Fibroblast of the conjunctiva (primary cell): ENCODE measurements at regions not wholly inside any gene's neighbourhood (a gene's known extent, or its start where the extent isn't known, plus 50 kb on each side); places are given as distances from the start of the nearest gene placed in this dataset.
"Not testable (repeated sequence)": the region's sequence is repeated elsewhere in the genome, so short reads cannot be mapped to it uniquely, and the experiment has no call there.

ENCODE experiments used
- DNase-seq: peaks from one replicate; pipeline ENCODE4 v3.0.0-alpha.2; 2010; ENCODE audit warnings: low read depth

DNA sequence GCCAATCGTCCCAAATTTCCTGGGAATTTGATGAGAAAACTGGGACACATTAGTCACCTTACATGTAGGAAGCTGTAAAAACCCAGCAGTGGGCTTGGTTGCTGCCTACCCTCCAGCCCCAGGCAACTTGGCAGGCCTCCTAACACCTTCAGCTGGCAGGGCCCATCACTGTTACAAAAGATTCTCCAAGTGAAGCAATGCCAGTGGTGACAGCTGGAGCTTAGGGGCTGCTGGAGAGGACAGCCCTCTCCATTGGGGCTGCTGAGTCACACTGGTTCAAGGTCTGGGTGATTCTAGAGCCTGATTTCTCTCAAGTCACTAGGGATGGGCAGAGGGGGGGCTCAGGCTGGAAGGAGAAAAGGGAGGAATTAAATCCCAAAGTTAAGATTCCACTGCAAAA is 180.6 kb downstream of the COPRS start:
- no peak for DNase-seq

DNA sequence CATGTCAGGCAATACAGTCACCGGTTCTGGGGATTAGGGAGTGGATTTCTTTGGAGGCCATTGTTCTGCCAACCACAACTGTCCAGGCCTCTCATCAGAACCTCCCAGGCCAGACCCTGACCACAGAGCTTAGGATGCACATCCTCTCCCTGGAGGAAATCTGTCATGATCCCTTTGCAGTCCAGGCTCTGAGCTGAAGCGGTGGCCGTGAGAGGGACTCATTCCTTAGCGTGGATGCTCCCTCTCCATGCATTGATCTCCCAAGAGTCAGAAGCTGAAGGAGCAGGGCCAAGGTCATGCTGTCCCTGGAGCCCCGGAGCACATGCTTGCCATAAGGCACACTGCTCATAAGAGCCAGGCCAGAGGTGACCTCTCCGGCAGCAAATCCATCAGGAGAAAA is 181.4 kb downstream of the COPRS start:
- DNase-seq: no peak

DNA sequence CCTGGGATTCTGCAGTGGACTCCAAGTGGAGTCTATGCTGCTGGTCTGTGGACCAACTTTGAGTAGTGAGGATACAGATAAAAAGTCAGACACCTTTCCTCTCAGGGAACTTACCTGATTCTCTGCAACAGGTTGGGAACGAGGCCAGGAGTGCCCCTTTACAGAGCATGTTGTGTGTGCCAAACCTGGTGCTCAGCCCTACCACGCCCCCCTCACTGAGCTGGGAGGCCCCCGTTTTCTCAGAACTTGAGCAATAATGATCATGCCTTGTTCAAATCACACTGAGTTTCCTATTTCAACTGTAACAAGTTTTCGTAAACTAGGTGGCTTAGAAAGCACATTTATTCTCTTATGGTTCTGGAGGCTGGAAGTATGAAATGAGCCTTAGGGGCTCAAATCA is 182.0 kb downstream of the COPRS start:
- DNase-seq: no peak

DNA sequence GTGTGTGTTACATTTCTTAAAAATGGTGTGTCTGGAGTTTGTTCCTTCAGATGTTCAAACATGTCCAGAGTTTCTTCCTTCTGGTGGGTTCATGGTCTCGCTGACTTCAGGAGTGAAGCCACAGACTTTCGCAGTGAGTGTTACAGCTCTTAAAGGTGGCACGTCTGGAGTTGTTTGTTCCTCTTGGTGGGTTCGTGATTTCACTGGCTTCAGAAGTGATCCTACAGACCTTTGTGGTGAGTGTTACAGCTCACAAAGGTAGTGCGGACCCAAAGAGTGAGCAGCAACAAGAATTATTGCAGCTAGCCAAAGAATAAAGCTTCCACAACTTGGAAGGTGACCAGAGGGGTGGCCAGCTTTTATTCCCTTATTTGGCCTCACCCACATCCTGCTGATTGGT is 183.7 kb downstream of the COPRS start:
- DNase-seq: not testable (repeated sequence)

DNA sequence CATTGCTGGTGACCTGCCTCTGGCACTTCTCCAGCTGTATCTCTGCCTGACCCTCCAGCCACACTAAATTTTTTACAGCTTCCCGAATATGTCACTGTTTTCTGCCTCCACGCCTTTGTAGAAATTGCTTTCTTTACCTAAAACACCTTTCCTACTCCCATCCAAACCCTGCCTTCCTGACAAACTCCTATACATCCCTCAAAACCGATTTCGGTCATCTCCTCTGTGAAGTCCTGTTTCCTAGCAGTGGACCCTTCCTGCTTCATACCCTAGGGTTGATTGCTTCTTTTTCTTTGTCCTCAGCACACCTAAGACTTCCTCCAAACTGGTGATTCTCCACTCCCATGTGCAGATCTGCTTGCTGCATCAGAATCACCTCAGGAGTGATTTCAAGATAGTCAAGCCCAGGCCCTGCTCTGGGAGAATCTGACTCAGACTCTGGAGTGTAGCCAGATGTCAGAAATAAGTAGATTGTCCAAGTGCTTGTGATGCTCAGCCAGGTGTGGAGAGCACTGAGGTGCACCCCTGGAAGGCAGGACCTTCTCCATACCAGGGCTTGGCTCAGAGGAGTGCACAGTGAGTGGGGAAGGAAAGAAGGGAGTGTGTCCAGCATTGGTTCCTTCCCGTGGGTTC is 184.2 kb downstream of the COPRS start:
- DNase-seq: no peak

DNA sequence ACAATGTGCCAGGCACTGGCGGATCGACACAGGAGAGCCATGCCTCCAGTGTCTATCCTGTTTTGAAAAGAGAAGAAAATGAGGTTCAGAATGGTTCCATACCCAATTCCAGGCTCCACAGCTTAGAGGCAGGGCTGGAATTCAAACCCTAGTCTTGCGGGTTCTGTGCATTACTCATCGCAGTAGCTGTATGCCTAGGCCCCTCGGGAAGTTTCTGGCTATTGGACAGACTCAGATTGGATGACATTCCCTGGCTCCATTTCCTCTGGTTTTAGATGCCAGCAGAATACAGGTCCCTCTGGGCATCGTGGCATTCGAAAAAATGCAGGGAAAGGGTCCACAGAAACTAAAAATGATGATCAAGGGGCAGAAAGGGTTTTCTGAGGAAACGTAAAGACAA is 184.7 kb downstream of the COPRS start:
- DNase-seq: peak; percentile 61

DNA sequence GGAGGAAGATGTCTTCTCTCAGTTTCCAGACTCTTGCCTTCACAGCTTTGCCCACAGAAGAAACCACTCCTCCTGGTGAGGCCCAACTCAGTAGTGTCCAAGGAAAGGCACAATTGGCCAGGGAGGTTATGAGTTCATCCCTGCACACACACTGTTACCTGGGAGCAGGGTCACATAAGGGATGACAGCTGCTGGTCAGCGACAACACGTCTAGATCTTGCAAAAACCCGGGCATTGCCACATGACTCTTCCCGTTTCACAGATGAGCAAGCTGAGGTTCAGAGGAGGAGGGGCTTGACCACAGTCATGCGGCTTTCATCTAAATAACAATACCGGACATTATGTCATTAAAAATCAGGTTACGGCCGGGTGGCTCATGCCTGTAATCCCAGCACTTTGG is 186.0 kb downstream of the COPRS start:
- no peak for DNase-seq

DNA sequence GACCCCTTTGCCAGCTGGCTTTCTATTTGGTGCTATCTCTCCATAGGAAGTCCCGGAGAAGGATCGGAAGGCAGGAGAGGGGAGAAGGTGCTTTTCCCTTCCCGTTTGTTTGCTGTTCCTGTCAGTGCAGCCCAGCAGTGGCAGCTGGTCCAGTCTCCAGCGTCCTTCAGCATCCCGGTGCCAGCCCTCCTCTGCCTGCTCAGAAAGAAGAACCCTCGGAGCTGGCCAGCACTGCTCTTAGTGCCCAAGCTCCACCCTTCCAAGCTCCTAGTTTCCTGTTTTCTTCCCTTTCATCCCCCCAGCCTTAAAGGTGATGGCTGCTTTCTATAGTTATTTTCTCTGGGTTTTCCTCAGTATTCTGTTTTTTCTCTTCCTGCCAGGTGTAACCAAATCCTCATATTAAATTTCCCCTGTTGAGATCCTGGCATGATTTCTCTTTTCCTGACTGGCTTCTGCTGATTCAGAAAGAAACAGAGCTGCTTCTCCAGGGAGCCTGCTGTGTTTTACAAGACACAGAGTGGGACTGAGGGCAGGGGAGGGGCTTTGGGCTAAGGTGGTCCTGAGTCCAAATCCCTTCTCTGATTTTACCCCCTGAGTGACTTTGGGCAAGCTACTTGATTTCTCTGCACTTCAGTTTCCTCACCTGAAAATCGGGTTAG is 186.8 kb downstream of the COPRS start:
- no peak for DNase-seq

DNA sequence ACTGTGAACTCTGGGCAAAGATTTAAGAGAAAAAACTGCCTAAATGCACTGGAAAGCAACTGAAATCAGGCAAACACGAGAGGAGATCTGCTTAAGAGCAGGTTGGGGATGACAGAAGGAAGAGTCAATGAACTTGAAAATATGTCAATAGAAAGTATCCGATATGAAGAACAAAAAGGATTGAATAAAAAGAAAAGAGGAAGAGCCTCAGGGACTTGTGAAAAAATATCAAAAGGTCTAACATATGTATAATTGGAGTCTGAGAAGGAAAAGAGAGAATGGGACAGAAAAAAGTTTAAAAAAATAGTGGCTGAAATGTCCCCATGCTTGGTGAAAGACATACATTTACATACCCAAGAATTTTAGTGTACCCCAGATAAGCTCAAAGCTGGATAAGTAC is 195.5 kb downstream of the COPRS start:
- no peak for DNase-seq

DNA sequence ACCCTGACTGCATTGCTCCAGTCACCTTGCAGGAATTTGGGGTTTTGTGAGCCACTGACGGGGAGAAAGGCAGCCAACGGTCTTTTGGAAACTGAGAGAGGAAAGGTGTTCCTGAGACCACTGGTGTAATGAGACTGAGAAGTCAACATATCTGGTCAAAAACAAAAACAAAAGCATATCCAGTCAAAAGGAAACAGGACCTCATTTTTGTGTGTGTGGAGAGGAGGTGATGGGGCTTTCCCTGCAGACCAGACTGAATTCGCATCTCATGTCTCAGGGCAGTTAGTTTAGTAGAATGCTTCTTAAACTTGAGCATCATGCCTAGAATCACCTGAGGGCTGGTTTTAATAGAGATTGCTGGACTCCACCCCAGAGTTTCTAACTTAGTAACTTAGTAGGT is 198.4 kb downstream of the COPRS start:
- no peak for DNase-seq

DNA sequence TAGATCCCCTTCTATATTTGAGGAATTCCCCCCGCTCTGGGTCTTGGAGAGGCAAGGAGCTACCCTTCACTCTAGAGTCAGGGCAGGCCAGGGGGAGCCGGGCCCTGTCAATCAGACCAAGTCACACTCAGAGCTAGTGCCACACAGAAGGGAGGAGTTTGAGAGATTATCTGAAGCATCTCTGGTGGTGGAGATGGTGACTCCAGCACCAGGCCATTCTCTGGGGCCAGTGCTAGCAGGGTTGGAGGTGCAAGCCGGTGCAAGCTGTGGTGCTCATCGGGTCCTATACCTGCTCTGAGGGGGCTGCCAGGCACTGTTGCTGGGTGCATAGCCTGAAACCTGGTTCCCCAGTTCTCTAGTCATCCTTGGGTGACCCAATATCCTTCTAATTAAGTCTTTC is 201.2 kb downstream of the COPRS start:
- DNase-seq: no peak

DNA sequence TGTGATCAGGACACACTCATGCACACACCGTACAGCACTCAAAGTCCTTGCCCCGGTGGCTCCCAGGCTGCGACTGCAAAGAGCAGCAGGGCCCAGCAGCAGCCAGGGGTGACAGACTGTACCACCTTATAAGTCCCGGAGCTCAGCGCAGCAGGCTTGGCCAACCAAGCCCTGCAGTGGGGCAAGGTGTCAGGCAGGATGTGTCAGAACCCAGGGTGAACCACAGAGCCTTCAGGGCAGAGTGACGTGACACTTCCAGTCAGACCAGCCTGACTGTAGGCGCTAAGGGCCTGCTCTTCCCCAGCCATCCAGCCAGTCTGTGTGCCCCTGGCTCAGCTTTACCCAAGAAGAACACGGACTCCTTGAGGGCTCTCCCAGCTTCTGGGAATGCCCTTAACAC is 204.1 kb downstream of the COPRS start:
- DNase-seq: no peak

DNA sequence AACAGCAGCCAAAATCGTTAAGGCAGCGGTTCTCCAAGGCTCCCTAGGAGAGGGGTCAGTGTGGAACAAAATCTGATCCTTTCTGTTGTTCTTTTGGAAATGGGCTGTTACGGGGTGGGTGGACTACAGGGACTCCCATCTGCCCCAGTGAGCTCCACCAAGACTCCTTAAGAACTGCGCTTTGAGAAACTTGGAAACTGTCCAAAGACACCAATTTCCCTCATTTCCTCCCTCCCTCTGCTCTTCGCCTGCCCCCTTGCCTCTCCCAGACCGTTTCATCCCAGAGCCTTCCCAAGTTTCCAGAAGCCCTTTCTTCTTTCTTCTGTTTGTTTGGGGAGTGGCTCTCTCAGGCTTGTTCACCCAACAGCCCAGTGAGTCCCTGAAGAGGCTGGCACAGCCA is 205.4 kb downstream of the COPRS start:
- no peak for DNase-seq

DNA sequence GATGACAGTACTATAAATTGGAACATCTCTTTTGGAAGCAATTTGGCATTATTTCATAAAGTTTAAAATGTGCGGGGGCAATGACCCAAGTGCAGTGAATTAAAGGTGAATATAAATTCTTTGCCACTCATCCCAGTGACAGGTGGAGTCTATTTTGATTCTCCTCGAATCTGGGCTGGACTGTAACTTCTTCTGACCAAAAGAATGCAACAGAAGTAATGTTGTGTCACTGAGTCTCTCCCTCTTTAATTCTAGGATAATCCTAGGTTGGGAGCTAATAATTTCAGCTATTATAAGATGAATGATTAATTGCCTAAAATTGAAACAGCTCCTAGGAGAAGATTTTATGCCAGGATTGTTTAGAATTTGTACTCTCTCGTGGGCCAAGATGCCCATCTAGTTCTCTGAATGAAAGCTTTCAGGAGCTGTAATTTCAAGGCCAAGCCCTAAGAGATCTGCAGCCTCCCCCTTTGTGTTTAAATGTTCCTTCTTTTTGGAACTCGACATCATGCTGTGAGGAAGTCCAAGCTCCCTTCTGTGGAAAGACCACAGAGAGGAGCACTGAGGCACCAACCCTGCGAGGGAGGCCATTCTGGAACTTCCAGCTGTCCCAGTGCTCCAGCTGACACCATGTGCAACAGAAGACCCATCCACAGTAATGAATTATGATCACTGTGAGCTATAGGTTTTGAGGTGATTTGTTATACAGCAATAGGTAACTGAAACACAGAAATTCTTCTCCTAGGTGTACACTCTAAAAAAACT is 208.1 kb downstream of the COPRS start:
- DNase-seq: no peak

DNA sequence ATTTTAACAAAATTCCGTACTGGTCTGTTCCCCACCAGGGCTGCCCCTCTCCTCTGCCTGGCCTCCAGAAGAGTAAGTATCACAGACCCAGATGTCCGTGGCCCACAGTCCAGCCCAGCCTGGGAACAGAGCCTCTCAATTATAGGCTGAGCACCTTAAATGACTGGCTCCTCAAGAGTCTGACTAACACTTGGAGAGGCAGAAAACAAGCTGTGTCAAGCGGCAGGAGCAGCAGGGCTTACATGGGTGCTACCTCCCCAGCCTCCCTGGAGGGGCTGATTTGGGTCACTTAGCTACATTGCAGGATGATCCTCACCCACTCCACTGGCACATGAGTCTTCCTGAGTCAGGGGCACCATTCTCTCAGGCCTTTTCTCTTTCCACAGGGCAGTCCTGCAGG is 209.7 kb downstream of the COPRS start:
- no peak for DNase-seq

DNA sequence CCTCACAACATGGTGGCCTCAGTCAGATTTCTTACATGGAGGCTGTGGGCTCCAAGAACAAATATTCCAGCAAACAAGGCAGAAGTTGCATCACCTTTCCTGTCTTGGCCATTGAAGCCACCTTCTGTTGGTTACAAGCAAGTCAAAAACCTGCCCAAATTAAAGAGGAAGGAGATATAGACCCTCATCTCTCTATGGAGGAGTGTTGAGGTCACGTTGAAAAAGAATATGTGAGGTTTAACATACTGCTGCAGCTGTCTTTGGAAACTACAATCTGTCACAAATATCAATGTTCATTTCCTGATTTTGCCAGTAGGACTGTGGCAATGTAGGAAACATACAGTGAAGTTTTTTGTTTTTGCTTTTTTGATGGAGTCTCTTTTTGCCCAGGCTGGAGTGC is 211.4 kb downstream of the COPRS start:
- no peak for DNase-seq

DNA sequence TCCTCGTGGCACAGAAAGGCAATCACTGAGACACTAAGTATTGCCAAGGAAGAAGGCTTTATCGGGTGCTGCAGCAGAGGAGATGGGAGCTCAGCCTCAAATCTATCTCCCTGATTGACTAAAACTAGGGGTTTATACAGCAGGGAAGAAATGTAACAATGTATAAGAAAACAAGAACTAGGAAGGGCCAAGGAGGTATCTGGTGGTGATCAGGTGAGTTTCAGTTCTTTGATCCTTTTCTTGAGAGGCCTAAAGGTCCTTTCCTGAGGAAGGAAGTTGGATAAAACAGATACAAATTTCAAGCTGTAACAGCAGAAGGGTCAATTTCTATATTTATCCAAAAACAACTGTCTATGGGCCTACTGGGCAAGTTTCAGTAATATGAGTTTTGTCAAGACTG is 212.4 kb downstream of the COPRS start:
- DNase-seq: no peak

DNA sequence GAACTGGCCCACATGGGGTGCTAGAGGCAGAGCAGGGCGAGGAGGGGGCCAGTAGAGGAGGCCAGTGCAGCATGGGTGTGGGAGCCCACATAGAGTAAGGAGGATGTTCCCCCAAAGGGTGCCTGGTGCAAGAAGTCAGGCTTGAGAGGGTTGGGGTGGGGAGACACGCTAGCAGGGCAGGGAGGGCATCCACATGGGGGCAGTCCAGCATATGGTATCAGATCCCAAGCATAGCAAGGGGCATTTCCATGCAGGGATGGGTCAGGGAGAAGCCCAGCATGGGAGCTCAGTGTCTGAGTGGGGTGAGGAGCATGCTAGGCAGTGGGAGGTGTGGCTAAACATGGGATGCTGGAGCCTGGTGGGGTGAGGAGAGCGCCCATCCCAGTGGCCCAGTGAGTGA is 213.7 kb downstream of the COPRS start:
- no peak for DNase-seq

DNA sequence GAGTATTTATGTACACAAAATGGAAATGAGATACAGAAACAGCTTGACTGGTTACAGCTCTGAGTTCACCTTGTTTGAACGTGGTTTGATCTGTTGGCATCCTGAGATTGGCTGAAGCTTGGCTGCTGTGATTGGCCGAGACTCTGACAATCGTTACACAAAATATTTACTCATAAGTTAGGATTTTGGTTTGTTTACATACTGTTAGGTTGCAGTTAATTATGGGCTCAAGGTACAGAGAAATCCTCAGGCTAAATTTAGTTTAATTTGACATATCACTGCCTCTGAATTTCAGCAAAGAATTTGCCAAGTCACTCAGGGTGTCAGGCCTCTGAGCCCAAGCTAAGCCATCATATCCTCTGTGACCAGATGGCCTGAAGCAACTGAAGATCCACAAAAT is 227.3 kb downstream of the COPRS start:
- DNase-seq: no peak

DNA sequence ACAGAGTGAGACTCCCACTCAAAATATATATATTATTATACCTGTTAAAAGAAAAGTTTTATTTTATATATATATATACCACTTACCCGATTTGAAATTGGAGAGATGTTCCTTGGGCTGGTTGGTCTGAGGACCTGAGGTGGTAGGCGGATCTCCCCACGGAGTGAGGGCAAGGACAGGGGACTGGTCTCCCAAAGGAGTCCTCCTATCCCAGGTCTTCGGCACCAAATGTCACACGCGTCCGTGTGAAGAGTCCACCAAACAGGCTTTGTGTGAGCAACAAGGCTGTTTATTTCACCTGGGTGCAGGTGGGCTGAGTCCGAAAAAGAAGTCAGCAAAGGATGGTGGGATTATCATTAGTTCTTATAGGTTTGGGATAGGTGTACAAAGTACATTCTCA is 228.2 kb downstream of the COPRS start:
- not testable (repeated sequence) for DNase-seq

DNA sequence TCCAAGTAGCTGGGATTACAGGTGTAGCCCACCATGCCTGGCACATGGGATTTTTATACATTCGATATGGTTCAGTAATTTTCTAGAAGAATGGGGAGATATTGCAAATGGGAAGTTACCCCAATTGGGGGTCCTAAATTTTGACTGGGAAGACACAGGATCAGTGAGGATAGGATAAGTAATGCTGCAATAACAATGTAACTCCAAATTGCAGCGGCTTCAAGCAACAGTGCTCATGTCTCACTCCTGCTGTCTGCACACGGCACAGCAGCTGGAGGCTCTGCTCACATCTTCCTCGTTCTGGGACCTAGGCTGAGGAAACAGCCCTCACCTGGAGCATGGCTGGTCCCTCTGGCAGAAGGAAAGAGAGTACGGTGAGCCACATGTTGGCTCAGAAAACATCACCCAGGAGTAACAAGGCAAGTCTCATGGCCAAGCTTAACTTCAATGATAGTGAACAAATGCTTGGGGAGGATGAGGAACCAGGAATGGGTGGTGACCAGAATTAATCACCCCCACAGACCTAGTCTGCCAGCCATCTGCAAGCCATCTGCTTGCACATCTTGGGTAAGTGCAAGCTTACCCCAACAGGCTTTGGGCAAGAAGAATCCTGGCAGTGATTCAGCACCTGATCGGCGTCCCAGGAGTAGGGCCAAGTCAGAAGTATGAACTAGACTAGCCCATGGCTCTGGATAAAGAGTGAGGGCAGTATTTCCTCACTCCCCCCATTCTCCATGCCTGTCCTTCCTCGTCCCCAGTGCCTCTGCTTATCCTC is 229.2 kb downstream of the COPRS start:
- DNase-seq: peak; percentile 87

DNA sequence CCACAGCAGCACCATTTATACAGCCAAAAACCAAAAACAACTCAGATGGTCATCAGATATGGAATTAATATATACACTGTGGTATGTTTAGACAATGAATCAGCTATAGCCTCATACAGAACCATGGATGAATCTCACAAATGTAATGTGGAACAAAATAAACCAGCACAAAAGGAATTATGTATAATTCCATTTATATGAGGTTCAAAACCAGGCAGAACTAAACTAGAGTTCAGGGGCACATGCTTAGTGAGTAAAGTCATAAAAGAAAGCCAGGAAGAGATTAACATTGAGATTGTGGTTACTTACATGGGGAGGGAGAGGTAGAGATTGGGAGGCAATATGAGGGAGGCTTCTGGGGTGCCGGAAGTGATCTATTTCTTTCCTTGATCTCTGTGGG is 231.1 kb downstream of the COPRS start:
- DNase-seq: peak; percentile 51

DNA sequence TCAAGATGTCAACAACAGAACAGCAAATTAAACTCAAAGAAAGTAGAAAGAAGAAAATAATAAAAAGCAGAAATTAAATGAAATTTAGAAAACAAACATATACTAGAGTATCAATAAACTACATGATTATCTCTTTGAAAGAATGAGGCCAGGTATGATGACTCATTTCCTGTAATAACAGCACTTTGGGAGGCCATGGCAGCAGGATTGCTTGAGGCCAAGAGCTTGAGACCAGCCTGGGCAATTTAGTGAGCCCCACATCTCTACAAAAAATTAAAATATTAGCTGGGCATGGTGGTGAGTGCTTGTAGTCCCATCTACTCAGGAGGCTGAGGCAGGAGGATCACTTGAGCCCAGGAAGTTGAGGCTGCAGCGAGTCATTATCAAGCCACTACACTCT is 232.5 kb downstream of the RAB11FIP4 start:
- no peak for DNase-seq
